ENCODE measurements at regions not wholly inside any gene's neighbourhood (a gene's known extent, or its start where the extent isn't known, plus 50 kb on each side); places are given as distances from the start of the nearest gene placed in this dataset.

GRCh38 chr2:7392076-7392787 is 475.0 kb downstream of the RNF144A start:
- no peak for DNase-seq

GRCh38 chr2:7394195-7394594 is 477.0 kb downstream of the RNF144A start:
- no peak for DNase-seq

DNA sequence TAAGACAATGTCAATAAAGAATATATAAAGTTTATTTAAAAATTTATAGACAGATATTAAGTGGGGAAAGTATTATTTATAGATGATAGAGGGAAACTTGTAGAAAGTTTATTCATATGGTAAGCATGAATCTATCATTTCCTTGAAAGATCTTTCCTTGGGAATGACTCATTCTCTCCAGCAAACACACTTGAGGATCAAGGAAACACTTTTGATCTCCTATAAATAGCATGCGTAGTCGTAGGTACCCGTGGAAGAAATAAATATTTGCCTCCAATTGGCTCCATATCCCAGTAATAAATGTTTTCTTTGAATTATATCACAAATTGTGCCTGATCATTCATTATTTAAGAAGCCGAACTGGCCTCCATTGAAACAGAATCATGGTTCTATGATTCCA is 483.4 kb downstream of the RNF144A start:
- DNase-seq = no peak

DNA sequence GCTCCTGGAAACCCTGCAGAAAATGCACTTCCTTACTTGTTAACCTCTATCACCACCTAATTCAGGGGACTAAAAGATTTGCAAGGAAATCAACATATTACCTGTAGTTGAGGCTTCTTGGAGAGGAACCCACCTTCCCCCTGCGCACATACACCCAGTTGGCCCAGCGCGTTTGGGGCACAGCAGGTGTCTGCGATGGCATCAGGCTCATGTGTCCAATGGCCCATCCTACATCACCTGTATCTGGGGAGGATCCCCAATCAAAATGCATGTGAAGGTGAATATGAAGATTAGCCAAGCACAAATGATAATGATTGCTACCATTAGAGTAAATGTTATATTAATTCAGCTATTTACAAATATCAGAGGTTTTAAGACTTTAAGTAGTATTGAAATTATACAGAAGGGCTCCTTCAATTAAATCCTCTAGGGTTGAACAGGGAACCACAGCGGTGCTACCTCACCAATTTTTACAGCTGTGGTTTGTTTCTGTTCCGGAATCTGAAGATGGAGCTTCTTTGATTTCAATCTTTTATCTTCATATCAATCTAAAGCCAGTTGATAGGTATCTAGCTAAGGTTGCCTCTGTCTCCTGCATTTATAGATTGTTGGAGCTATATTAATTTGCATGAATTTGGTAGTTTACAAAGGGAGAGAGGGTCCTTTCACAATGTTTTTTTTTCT is 486.0 kb downstream of the RNF144A start:
- no peak for DNase-seq

DNA sequence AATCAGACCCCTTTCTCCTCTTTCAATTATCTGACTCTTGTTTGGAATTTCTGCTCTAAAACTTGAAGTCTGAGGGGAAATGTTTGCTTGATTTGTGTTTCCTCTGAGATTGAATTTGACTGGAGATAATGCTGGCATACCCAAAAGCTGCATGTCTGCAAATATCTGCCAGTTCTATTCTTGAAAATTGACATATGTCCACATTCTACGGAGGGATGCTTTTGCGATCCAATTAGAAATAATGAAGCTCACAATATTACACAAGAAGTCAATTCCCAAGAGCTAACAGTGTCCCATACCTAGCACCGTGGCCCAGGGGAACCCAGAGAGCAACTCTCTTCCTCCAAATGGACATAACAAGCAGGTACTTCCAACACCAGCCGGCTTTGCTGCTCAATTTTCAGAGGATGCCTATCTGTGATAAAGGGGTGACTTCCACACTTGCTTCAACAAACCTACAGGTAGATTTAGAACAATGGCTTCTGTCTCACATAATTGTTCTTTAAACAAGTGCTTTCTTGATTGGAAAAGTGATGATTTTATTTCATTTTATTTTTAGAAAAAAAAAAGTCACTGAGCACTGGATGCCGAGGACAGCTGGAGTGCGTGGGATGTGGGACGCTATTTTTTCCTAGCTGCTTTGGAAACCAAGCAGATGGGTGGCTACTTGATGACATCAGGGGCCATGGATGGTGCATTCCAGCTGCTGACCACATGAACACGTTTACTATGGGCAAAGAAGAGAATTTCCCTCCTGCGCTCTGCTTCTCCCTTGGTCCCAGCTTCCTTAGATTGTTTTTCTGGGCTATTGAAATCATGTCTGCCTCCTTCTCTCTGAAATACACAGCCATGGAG is 488.9 kb downstream of the RNF144A start:
- DNase-seq = no peak

GRCh38 chr2:7407001-7407400 is 489.8 kb downstream of the RNF144A start:
- DNase-seq = no peak

GRCh38 chr2:7407906-7408680 is 490.9 kb downstream of the RNF144A start:
- DNase-seq = no peak

DNA sequence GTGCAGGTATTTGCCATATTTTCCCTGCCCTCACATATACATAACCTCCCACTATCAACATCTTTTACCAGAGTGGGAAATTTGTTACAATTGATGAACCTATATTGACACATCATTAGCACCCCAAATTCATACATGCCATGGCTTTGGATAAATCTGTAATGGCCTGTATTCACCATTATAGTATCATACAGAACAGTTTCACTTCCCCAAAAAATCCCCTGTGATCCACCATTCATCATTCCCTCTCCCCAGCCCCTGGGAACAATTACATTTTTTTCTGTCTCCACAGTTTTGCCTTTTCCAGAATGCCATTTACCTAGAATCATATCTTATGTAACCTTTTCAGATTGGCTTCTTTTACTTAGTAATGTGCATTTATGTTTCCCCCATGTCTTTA is 494.5 kb downstream of the RNF144A start:
- DNase-seq = no peak

DNA sequence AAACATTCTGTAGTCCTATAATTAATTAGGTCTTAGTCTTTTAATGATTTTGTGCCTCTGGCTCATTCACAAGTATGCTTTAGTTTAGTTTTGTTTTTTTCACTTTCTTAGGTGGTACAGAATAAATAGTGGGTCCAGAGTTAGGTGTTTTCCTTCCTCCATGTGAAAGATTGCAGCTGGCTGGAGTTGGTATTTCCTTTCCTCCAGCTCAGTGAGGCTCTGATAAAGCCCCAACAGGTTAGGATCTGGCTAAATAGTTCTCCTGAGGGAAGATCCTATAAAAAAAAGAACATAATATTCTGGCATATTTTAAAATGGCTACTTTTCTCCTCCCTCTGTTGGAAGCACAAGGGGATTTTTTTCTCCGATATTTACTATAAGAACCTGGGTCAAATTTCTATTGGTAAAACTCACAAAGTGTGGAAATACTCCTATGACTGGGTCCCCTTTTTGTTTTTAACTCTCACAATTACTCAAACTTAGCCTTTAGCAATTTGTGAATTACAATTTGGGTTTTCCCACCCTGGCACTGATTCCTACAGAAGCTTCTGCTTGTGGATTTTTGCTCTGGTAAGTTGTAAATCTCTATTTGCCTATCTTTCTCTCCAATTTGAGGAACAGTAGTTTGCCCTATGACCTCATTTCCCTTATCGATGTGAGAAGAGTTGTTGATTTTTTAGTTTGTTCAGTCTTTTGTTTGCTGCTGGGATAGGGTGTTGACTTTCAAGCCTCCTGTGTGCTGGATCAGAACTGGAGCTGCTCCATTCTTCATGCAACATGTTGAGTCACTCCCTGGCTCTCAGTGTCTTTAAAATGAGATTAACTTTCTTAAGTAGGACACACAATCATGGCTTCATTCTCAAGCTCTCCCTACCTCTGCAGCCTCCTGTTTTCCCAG is 500.9 kb downstream of the RNF144A start:
- no peak for DNase-seq

DNA sequence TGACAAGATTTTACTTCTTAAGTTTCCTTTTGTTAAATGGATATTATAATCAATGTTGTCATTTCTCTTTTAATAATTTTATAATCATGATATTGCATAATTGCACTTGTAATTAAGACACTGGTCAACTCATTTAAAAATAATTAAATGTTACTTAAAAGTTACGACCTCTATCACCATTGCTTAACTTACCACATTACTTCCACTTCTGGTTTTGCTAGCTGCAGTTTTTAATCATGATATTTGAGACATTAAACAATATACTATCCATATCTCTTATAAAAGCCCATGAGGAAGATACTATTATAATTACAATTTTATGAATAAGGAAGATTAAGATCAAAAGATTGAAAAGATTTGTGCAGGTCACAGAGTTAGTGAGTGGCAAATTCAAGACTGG is 502.0 kb downstream of the RNF144A start:
- DNase-seq = no peak

- no peak for DNase-seq
Measured at GRCh38 chr2:7419814-7420311, 502.7 kb downstream of the RNF144A start.

DNA sequence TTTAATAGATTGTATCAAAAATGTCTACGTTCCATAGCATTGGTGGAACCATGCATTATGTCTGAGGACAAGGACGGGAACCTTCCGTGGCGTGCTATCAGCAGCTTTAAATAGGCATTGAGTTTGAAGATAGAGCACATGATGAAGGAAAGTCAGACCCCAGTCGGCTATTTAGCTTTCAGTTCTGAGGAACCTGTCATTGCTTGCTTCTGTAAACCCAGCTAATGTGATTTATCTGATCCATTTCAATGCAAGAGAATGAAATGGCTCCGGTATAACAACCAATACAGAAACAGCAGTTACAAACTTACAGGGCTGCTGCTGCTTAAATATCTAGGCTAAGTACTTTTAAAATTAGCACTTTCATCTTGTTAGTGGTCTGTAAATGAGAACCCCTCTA is 503.3 kb downstream of the RNF144A start:
- DNase-seq = no peak

- DNase-seq = no peak
Measured at GRCh38 chr2:7424481-7424880, 507.3 kb downstream of the RNF144A start.

DNA sequence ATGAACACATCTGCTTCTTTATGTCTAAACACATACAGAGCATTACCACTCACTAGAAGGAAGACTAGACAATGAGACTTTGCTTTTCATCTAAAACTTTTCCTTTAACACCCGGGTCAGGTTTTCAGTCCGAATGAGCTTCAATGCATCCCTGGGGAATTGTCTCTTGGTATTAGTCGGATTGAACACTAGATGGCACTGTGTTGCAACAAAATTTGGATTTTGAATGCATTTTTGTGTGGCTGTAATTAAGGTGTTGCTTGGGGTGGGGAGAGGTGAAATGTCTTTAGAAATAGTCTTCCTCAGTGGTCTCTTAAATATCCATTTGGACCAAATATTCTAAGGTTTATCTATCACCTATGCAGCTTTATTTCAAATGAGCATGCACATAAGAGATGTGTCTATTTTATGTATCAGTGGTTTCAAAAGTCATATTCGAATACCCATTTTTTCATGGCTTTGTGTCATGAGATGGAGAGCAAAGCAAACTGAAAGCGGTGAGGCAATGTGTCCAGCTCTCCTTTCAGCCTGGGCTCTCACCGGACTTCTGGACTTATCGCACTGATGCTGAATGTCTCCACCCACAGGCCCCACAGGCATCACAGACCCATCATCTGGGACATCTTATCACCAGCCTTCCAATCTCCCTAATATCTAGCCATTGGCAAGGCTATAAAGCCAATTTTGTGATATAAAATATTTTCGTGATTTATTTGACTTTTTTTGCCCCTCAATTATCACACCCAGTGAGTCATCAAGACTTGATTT is 510.3 kb downstream of the RNF144A start:
- DNase-seq = no peak

DNA sequence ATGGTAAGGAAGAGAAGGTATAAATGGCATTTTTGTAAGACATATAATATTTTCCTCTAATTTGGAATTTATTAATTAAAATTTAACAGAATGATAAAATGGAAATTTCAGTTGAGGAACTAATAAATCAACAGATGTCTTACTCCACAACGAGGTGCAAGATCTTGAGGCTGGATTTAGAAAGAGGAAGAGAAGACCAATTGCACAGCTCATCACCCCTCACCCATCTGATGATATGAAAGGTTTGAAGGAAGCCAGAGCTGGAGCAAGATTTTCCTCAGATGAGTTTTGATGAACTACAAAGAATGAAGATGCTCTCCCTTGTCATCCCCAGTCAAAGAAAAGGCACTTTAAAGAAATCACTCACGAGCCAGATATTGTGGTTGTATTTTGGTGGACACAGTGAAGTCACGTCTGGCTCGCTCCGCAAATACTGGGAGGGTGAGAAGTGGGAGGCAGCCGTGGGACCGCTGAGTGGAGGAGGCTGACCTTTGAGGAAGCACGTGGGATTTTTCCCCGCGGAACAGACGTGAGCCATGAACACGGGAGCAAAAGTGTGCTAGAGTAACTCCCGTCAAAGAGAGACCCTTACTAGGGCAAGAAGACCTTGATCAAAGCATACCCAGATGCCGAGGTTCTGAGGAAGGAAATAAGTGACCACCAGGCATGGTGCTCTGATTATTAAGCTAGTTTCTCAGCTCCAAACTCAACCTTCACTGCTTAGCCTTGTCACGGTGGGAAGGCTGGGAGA is 511.4 kb downstream of the RNF144A start:
- no peak for DNase-seq

- no peak for DNase-seq
Measured at GRCh38 chr2:7429733-7430132, 512.5 kb downstream of the RNF144A start.

- DNase-seq = no peak
Measured at GRCh38 chr2:7430421-7430868, 513.2 kb downstream of the RNF144A start.

- no peak for DNase-seq
Measured at GRCh38 chr2:7430869-7431641, 513.8 kb downstream of the RNF144A start.

DNA sequence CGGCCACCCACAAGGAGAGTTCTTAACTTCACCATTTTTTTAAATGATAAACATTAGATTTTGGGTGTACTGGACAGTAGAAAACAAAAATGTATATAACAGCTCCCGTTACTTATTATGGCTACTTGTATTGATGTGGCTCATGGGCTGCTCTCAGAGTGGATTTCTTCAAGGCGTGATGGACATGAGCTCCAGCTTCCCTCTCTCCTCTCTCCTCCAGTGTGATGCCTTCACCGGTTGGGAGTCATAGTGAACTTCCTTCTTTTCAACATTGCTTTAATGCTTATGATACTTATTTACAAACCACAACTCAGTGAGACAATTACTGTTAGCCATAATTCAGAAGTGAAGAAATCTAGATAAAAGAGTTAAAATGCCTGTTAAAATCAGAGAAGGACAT is 515.2 kb downstream of the RNF144A start:
- no peak for DNase-seq
